IPS-NIHi7 (cell line): ENCODE measurements at regions not wholly inside any gene's neighbourhood (a gene's known extent, or its start where the extent isn't known, plus 50 kb on each side); places are given as distances from the start of the nearest gene placed in this dataset.
"Not testable (repeated sequence)": the region's sequence is repeated elsewhere in the genome, so short reads cannot be mapped to it uniquely, and the experiment has no call there.

ENCODE experiments used
- DNase-seq: peaks from one replicate; pipeline ENCODE4 v3.0.0; 2012; ENCODE audit warnings: mixed read lengths; ENCODE audit errors: extremely low spot score

GRCh38 chr4:77505275-77505957 is 100.2 kb upstream of the CXCL13 start:
- no peak for DNase-seq

- no peak for DNase-seq
These were observed 99.7 kb upstream of the CXCL13 start for GRCh38 chr4:77505958-77506319.

GRCh38 chr4:77510367-77510766 is 95.3 kb upstream of the CXCL13 start:
- peak; percentile 11 for DNase-seq

GRCh38 chr4:77525538-77525937 is 80.1 kb upstream of the CXCL13 start:
- no peak for DNase-seq

- DNase-seq = not testable (repeated sequence)
These were observed 77.7 kb upstream of the CXCL13 start for GRCh38 chr4:77527900-77528299.

- no peak for DNase-seq
These were observed 67.5 kb upstream of the CXCL13 start for GRCh38 chr4:77538144-77538543.

GRCh38 chr4:77538574-77539157 is 67.0 kb upstream of the CXCL13 start:
- DNase-seq = no peak
